Liver (tissue), 8 donors: ENCODE measurements at regions not wholly inside any gene's neighbourhood (a gene's known extent, or its start where the extent isn't known, plus 50 kb on each side); places are given as distances from the start of the nearest gene placed in this dataset.
"Not testable (repeated sequence)": the region's sequence is repeated elsewhere in the genome, so short reads cannot be mapped to it uniquely, and the experiment has no call there.

Source experiments
- DNase-seq: peaks from one replicate; pipeline ENCODE4 v3.0.0-alpha.2; 2017; ENCODE audit warnings: low spot score
- H3K27ac ChIP-seq, 2 donors: one replicate each; pipeline ENCODE4 v1.7.0; 2013; ENCODE audit warnings: inconsistent platforms in 2 of 2, low read length in 2 of 2, control low read depth in 1 of 2, low read depth in 1 of 2, mild to moderate bottlenecking in 1 of 2
- H3K27me3 ChIP-seq, 4 donors: one replicate each; pipeline versions ENCODE4 v1.6.1 to v1.7.0; 2013; ENCODE audit warnings: low read length in 3 of 4, inconsistent platforms in 1 of 4, mild to moderate bottlenecking in 1 of 4, moderate library complexity in 1 of 4; ENCODE audit not compliant: control insufficient read depth in 4 of 4, insufficient read depth in 4 of 4
- H3K36me3 ChIP-seq, 4 donors: one replicate each; pipeline versions ENCODE4 v1.6.1 to v1.7.0; 2013; ENCODE audit warnings: low read length in 3 of 4, mild to moderate bottlenecking in 3 of 4, low read depth in 1 of 4, moderate library complexity in 1 of 4; ENCODE audit not compliant: control insufficient read depth in 4 of 4, insufficient read depth in 3 of 4
- H3K4me1 ChIP-seq, 4 donors: one replicate each; pipeline versions ENCODE4 v1.6.1 to v1.7.0; 2013; ENCODE audit warnings: low read length in 3 of 4, mild to moderate bottlenecking in 3 of 4, moderate library complexity in 1 of 4; ENCODE audit not compliant: control insufficient read depth in 4 of 4, insufficient read depth in 4 of 4
- H3K4me3 ChIP-seq, 3 donors: one replicate each; pipeline versions ENCODE4 v1.6.1 to v1.7.0; 2013; ENCODE audit warnings: low read length in 3 of 3, control low read depth in 1 of 3, low read depth in 1 of 3, mild to moderate bottlenecking in 1 of 3
- H3K9ac ChIP-seq, 2 donors: one replicate each; pipeline ENCODE4 v1.7.0; 2013; ENCODE audit warnings: low read length in 2 of 2, mild to moderate bottlenecking in 2 of 2, moderate library complexity in 2 of 2, control low read depth in 1 of 2, low read depth in 1 of 2
- H3K9me3 ChIP-seq, 4 donors: one replicate each; pipeline versions ENCODE4 v1.6.1 to v1.7.0; 2013; ENCODE audit warnings: low read length in 3 of 4; ENCODE audit not compliant: control insufficient read depth in 4 of 4
- EGR1 ChIP-seq, 2 donors: IDR thresholded peaks; 2 replicates each; pipeline ENCODE4 v1.6.1; 2016 to 2018; ENCODE audit warnings: antibody characterized with exemption in 2 of 2, low read depth in 2 of 2
- FOXA1 ChIP-seq: IDR thresholded peaks from 2 replicates; pipeline ENCODE4 v1.6.1; 2016; ENCODE audit warnings: antibody characterized with exemption
- FOXA2 ChIP-seq: IDR thresholded peaks from 2 replicates; pipeline ENCODE4 v1.6.1; 2016; ENCODE audit warnings: antibody characterized with exemption
- GABPA ChIP-seq, 2 donors: IDR thresholded peaks in 1 of 2; conservative IDR thresholded peaks in 1 of 2; 2 replicates each; pipeline ENCODE4 v1.6.1; 2016; ENCODE audit warnings: antibody characterized with exemption in 2 of 2, mild to moderate bottlenecking in 1 of 2, moderate library complexity in 1 of 2
- HNF4A ChIP-seq, 2 donors: conservative IDR thresholded peaks; 2 replicates each; pipeline ENCODE4 v1.6.1; 2016; ENCODE audit warnings: antibody characterized with exemption in 2 of 2, mild to moderate bottlenecking in 2 of 2
- HNF4G ChIP-seq: IDR thresholded peaks from 2 replicates; pipeline ENCODE4 v1.6.1; 2016; ENCODE audit warnings: antibody characterized with exemption
- JUND ChIP-seq, 2 donors: IDR thresholded peaks; 2 replicates each; pipeline ENCODE4 v1.6.1; 2016; ENCODE audit warnings: antibody characterized with exemption in 2 of 2
- NR2F2 ChIP-seq: IDR thresholded peaks from 2 replicates; pipeline ENCODE4 v1.6.1; 2016; ENCODE audit warnings: antibody characterized with exemption
- RAD21 ChIP-seq, 2 donors: IDR thresholded peaks; 2 replicates each; pipeline ENCODE4 v1.6.1; 2016; ENCODE audit warnings: antibody characterized with exemption in 2 of 2, mild to moderate bottlenecking in 2 of 2
- REST ChIP-seq: IDR thresholded peaks from 2 replicates; pipeline ENCODE4 v1.6.1; 2016; ENCODE audit warnings: antibody characterized with exemption, mild to moderate bottlenecking
- RXRA ChIP-seq, 2 donors: IDR thresholded peaks; 2 replicates each; pipeline ENCODE4 v1.6.1; 2017 to 2018; ENCODE audit warnings: antibody characterized with exemption in 2 of 2, mild to moderate bottlenecking in 1 of 2
- SP1 ChIP-seq: IDR thresholded peaks from 2 replicates; pipeline ENCODE4 v1.6.1; 2018; ENCODE audit warnings: antibody characterized with exemption, mild to moderate bottlenecking
- TAF1 ChIP-seq: conservative IDR thresholded peaks from 2 replicates; pipeline ENCODE4 v1.6.1; 2016; ENCODE audit warnings: antibody characterized with exemption, mild to moderate bottlenecking
- YY1 ChIP-seq: IDR thresholded peaks from 2 replicates; pipeline ENCODE4 v1.6.1; 2016; ENCODE audit warnings: antibody characterized with exemption, mild to moderate bottlenecking
- WGBS: extraction: QIAGEN DNeasy Blood & Tissue Kit; methylation state at CpG from one replicate; pipeline ENCODE4 v1.1.7; 2013; 5-methylcytosine and 5-hydroxymethylcytosine counted together
- TF ChIP-seq, protein P1 (sequence below): IDR thresholded peaks from 2 replicates; pipeline ENCODE4 v1.6.1; 2016; ENCODE audit warnings: antibody characterized with exemption
- TF ChIP-seq, protein P2 (sequence below): IDR thresholded peaks from 2 replicates; pipeline ENCODE4 v1.6.1; 2016; ENCODE audit warnings: antibody characterized with exemption
- TF ChIP-seq, protein P3 (sequence below): IDR thresholded peaks from 2 replicates; pipeline ENCODE4 v1.6.1; 2016; ENCODE audit warnings: antibody characterized with exemption
- TF ChIP-seq, protein P4 (sequence below): fragments of 150-350 bp; IDR thresholded peaks from 2 replicates; pipeline ENCODE4 v1.5.1; 2017; ENCODE audit warnings: improper control_type of control experiment, low read depth, low read length; ENCODE audit not compliant: missing input control
- donor health status: healthy.
- donor health status: healthy.
- donor health status: healthy.
- donor health status: healthy.
- donor health status: healthy.

- Histone ChIP-seq H3K9me3 (no peaks in the 10 kb centered on the region), H3K4me3 (no peak overlapping the region), H3K27ac (no peak overlapping the region), H3K9ac (no peak overlapping the region), H3K36me3 (no peaks in the 10 kb centered on the region), H3K4me1 (no peaks in the 10 kb centered on the region), H3K27me3 (peaks cover 0 to 3% (median 0%) of the 10 kb centered on the region in 4 donors)
- WGBS = 53% methylated on average over 3 of the region's 3 CpGs
- TF ChIP-seq YY1 = no peak
- TF ChIP-seq HNF4G = no peak
- DNase-seq = no peak
These were observed 1606.2 kb upstream of the PCDH7 start for GRCh38 chr4:29113960-29114359.

DNA sequence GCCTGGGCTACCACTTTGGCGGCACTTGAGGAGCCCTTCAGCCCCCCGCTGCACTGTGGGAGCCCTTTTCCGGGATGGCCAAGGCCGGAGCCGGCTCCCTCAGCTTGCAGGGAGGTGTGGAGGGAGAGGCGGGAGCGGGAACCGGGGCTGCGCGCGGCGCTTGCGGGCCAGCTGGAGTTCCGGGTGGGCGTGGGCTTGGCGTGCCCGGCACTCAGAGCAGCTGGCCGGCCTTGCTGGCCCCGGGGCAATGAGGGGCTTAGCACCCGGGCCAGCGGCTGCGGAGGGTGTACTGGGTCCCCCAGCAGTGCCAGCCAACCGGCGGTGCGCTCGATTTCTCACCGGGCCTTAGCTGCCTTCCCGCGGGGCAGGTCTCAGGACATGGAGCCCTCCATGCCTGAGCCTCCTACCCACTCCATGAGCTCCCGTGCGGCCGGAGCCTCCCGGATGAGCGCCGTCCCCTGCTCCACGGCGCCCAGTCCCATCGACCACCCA lies 1602.9 kb upstream of the PCDH7 start:
- not testable (repeated sequence) for H3K27me3 ChIP-seq, H3K9me3 ChIP-seq, H3K9ac ChIP-seq, DNase-seq, H3K36me3 ChIP-seq, H3K27ac ChIP-seq, H3K4me3 ChIP-seq, H3K4me1 ChIP-seq
- 92% methylated on average over 38 of the region's 38 CpGs for WGBS

DNA sequence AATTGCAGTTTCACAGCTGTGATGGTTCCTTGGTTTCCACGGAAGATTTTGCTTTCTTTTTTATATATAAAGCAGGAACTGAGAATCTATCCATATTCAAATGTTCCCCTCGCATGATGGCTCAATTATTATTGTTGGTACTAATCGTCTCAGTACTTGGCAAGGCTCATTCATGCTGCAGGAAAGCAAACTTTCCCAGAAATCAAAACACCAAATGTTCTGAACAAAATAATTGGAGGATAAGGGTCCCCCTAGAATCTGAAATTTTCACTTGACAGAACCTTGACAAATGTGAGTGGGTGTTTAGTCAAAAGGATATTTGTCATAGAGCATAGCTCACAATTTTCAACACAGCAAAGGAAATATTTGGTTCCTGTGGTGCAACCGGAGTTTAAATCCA lies 1598.6 kb upstream of the PCDH7 start:
- H3K9ac ChIP-seq = no peak overlapping the region
- no peak for DNase-seq
- TF ChIP-seq RXRA (IDR thresholded peaks at IDR 0.05) (no peak), SP1 (no peak), JUND (IDR thresholded peaks at IDR 0.05) (no peak), HNF4A (conservative IDR thresholded peaks at IDR 0.05) (no peak), GABPA (IDR thresholded peaks at IDR 0.05 in 1 of 2, conservative IDR thresholded peaks at IDR 0.05 in 1 of 2) (no peak), FOXA2 (no peak), REST (no peak), EGR1 (IDR thresholded peaks at IDR 0.05; ENCODE audit: low read depth in 2 of 2) (no peak), HNF4G (no peak), RAD21 (IDR thresholded peaks at IDR 0.05) (no peak), NR2F2 (no peak), TAF1 (no peak), FOXA1 (no peak), YY1 (no peak)
- TF ChIP-seq, protein P1, sequence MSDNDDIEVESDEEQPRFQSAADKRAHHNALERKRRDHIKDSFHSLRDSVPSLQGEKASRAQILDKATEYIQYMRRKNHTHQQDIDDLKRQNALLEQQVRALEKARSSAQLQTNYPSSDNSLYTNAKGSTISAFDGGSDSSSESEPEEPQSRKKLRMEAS = no peak
- TF ChIP-seq, protein P2, sequence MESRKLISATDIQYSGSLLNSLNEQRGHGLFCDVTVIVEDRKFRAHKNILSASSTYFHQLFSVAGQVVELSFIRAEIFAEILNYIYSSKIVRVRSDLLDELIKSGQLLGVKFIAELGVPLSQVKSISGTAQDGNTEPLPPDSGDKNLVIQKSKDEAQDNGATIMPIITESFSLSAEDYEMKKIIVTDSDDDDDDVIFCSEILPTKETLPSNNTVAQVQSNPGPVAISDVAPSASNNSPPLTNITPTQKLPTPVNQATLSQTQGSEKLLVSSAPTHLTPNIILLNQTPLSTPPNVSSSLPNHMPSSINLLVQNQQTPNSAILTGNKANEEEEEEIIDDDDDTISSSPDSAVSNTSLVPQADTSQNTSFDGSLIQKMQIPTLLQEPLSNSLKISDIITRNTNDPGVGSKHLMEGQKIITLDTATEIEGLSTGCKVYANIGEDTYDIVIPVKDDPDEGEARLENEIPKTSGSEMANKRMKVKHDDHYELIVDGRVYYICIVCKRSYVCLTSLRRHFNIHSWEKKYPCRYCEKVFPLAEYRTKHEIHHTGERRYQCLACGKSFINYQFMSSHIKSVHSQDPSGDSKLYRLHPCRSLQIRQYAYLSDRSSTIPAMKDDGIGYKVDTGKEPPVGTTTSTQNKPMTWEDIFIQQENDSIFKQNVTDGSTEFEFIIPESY = no peak
- TF ChIP-seq, protein P3, sequence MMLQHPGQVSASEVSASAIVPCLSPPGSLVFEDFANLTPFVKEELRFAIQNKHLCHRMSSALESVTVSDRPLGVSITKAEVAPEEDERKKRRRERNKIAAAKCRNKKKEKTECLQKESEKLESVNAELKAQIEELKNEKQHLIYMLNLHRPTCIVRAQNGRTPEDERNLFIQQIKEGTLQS = no peak
- TF ChIP-seq, protein P4, sequence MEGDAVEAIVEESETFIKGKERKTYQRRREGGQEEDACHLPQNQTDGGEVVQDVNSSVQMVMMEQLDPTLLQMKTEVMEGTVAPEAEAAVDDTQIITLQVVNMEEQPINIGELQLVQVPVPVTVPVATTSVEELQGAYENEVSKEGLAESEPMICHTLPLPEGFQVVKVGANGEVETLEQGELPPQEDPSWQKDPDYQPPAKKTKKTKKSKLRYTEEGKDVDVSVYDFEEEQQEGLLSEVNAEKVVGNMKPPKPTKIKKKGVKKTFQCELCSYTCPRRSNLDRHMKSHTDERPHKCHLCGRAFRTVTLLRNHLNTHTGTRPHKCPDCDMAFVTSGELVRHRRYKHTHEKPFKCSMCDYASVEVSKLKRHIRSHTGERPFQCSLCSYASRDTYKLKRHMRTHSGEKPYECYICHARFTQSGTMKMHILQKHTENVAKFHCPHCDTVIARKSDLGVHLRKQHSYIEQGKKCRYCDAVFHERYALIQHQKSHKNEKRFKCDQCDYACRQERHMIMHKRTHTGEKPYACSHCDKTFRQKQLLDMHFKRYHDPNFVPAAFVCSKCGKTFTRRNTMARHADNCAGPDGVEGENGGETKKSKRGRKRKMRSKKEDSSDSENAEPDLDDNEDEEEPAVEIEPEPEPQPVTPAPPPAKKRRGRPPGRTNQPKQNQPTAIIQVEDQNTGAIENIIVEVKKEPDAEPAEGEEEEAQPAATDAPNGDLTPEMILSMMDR = no peak
- no peaks in the 10 kb centered on the region for H3K4me1 ChIP-seq
- no peaks in the 10 kb centered on the region for H3K27me3 ChIP-seq
- H3K4me3 ChIP-seq = no peak overlapping the region
- 63% methylated on average over 4 of the region's 4 CpGs for whole genome bisulfite sequencing
- no peaks in the 10 kb centered on the region for H3K9me3 ChIP-seq
- H3K27ac ChIP-seq = no peak overlapping the region
- no peaks in the 10 kb centered on the region for H3K36me3 ChIP-seq
